MCF 10A (cell line): ENCODE measurements at regions not wholly inside any gene's neighbourhood (a gene's known extent, or its start where the extent isn't known, plus 50 kb on each side); places are given as distances from the start of the nearest gene placed in this dataset.

Source experiments
- BruUV-seq: library from RNA; stranded (reverse); fragments of 400-500 nt; replicated peaks from 2 replicates; lab custom pipeline; 2021; lab: Mats Ljungman, UMichigan
- CTCF ChIA-PET: fragments of 300-600 bp; sonication (Branson Sonifier 250); formaldehyde crosslinking; extraction: SDS; loops from one replicate; lab custom pipeline; 2021; ENCODE audit warnings: antibody characterized with exemption, inconsistent platforms; lab: Yijun Ruan, JAX
- POLR2A ChIA-PET: fragments of 300-600, 350-650 bp; sonication (Branson Sonifier 250); formaldehyde crosslinking; extraction: SDS; loops from one replicate; lab custom pipeline; 2020; ENCODE audit warnings: antibody characterized with exemption, inconsistent platforms; lab: Yijun Ruan, JAX
- DNase-seq: peaks from one replicate; pipeline ENCODE4 v3.0.0-alpha.2; 2018; ENCODE audit not compliant: unreplicated experiment
- H3K27ac Mint-ChIP-seq: one replicate; pipeline ENCODE4 v1.8.0; 2022; ENCODE audit warnings: mild to moderate bottlenecking, low read depth, mixed read lengths; ENCODE audit not compliant: unreplicated experiment
- H3K27me3 Mint-ChIP-seq: one replicate; pipeline ENCODE4 v1.8.0; 2022; ENCODE audit warnings: mixed read lengths; ENCODE audit not compliant: insufficient read depth, unreplicated experiment
- H3K36me3 Mint-ChIP-seq: one replicate; pipeline ENCODE4 v1.8.0; 2022; ENCODE audit warnings: mild to moderate bottlenecking, moderate library complexity, mixed read lengths; ENCODE audit not compliant: insufficient read depth, unreplicated experiment
- H3K4me1 Mint-ChIP-seq: one replicate; pipeline ENCODE4 v1.8.0; 2022; ENCODE audit warnings: mixed read lengths; ENCODE audit not compliant: insufficient read depth, unreplicated experiment
- H3K4me3 Mint-ChIP-seq: one replicate; pipeline ENCODE4 v1.8.0; 2022; ENCODE audit warnings: mild to moderate bottlenecking, moderate library complexity, mixed read lengths; ENCODE audit not compliant: unreplicated experiment
- H3K9me3 Mint-ChIP-seq: one replicate; pipeline ENCODE4 v1.8.0; 2022; ENCODE audit warnings: mixed read lengths; ENCODE audit not compliant: unreplicated experiment
- intact Hi-C: fragments of 100-400 bp; cut with micrococcal nuclease; formaldehyde crosslinking; loops from 2 replicates; pipeline ENCODE4 v1.14.1; 2022
- TF ChIP-seq, protein P1 (sequence below): fragments of 200-600 bp; IDR thresholded peaks from one replicate; pipeline ENCODE4 v1.8.0; 2022; ENCODE audit warnings: antibody characterized with exemption, mild to moderate bottlenecking; ENCODE audit not compliant: unreplicated experiment

DNA sequence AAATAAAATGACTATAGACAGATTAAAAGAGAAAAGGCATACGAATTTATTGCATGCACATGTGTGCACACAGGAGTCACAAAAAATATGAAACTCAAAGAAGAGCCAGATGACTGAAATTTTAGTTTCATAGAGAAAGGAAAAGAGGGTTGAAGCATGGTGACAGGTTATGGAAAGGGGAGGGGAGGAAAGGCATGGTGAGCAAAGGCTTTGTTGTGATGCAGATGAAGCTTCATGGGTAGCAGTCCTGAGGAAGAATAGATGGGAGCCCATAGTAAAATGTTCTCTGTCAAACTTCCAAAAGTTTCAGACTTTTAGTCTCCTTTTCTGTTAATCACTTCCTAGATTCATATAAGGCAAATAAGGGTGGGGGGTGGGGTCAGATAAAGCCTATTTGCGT, 612.7 kb upstream of the ATP2B1 start:
- Mint-ChIP-seq H3K36me3 (no peaks in the 10 kb centered on the region), H3K9me3 (no peaks in the 10 kb centered on the region), H3K27ac (no peak overlapping the region), H3K27me3 (no peaks in the 10 kb centered on the region), H3K4me3 (no peak overlapping the region), H3K4me1 (no peaks in the 10 kb centered on the region)
- ChIA-PET CTCF (no interaction called here), POLR2A (no interaction called here)
- TF ChIP-seq, protein P1, sequence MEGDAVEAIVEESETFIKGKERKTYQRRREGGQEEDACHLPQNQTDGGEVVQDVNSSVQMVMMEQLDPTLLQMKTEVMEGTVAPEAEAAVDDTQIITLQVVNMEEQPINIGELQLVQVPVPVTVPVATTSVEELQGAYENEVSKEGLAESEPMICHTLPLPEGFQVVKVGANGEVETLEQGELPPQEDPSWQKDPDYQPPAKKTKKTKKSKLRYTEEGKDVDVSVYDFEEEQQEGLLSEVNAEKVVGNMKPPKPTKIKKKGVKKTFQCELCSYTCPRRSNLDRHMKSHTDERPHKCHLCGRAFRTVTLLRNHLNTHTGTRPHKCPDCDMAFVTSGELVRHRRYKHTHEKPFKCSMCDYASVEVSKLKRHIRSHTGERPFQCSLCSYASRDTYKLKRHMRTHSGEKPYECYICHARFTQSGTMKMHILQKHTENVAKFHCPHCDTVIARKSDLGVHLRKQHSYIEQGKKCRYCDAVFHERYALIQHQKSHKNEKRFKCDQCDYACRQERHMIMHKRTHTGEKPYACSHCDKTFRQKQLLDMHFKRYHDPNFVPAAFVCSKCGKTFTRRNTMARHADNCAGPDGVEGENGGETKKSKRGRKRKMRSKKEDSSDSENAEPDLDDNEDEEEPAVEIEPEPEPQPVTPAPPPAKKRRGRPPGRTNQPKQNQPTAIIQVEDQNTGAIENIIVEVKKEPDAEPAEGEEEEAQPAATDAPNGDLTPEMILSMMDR = no peak
- intact Hi-C loops = no loop called here
- DNase-seq = no peak
- no TSS peak for BruUV-seq

DNA sequence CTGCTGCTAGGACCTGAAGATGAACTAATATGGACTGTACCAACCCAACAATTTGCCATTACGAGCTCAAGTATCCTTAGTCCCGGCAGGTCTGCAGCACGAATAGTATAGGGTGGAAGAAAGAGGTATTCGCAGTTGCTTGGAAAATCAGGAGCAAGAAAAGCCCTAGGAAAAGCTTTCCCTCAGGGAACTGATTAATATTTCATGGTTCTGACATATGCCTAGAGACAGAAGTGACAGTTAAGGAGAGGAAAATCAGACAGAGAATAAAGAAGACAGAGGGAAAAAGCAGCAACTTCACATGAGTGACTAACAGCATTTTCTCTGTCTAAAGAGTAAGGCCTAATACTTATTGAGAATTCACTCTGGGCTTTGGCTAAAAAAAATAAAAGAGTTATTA, 602.9 kb upstream of the ATP2B1 start:
- no peak for DNase-seq
- intact Hi-C loops = no loop called here
- BruUV-seq = no TSS peak
- no peaks in the 10 kb centered on the region for H3K36me3 Mint-ChIP-seq
- no peaks in the 10 kb centered on the region for H3K27me3 Mint-ChIP-seq
- H3K4me1 Mint-ChIP-seq = no peaks in the 10 kb centered on the region
- H3K4me3 Mint-ChIP-seq = no peak overlapping the region
- TF ChIP-seq, protein P1 = no peak
- no peak overlapping the region for H3K27ac Mint-ChIP-seq
- no peaks in the 10 kb centered on the region for H3K9me3 Mint-ChIP-seq
- ChIA-PET POLR2A (no interaction called here), CTCF (interaction anchor here (0.6 kb wide), 1 partner anchor 1842 kb away, joined by 3 read pairs; no protein-coding TSS in a partner anchor)

- TF ChIP-seq, protein P1 = no peak
- Mint-ChIP-seq H3K4me3 (no peak overlapping the region), H3K4me1 (no peaks in the 10 kb centered on the region), H3K27me3 (no peaks in the 10 kb centered on the region), H3K36me3 (no peaks in the 10 kb centered on the region), H3K9me3 (no peaks in the 10 kb centered on the region), H3K27ac (no peak overlapping the region)
- ChIA-PET CTCF (interaction anchor here (0.9 kb wide), 1 partner anchor 10 kb away, joined by 4 read pairs; no protein-coding TSS in a partner anchor), POLR2A (interaction anchor here (0.6 kb wide), 1 partner anchor 43 kb away, joined by 3 read pairs; no protein-coding TSS in a partner anchor)
- DNase-seq = no peak
- BruUV-seq = no TSS peak
- intact Hi-C loops = no loop called here
These were observed 596.7 kb upstream of the ATP2B1 start for GRCh38 chr12:90305379-90305778.

DNA sequence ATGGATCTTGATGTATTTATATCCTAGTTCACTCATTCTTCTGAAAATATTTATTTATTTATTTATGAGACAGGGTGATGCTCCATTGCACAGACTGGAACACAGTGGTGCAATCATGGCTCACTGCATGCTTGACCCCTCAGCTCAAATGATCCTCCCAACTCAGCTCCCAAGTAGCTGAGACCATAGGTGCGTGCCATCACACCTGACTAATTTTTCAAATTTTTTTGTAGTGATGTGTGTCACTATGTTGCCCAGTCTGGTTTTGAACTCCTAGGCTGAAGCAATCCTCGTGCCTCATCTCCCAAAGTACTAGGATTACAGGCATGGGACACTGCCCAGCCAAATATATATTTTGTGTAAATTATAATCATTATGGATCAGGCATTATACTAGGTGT, 595.6 kb upstream of the ATP2B1 start:
- no TSS peak for BruUV-seq
- H3K4me1 Mint-ChIP-seq = no peaks in the 10 kb centered on the region
- ChIA-PET CTCF (interaction anchor here (0.9 kb wide), 1 partner anchor 11 kb away, joined by 4 read pairs; no protein-coding TSS in a partner anchor), POLR2A (no interaction called here)
- TF ChIP-seq, protein P1 = no peak
- no peak overlapping the region for H3K27ac Mint-ChIP-seq
- no peaks in the 10 kb centered on the region for H3K27me3 Mint-ChIP-seq
- DNase-seq = no peak
- no peak overlapping the region for H3K4me3 Mint-ChIP-seq
- no peaks in the 10 kb centered on the region for H3K9me3 Mint-ChIP-seq
- intact Hi-C loops = no loop called here
- H3K36me3 Mint-ChIP-seq = no peaks in the 10 kb centered on the region
